ENCODE measurements at regions not wholly inside any gene's neighbourhood (a gene's known extent, or its start where the extent isn't known, plus 50 kb on each side); places are given as distances from the start of the nearest gene placed in this dataset.

DNA sequence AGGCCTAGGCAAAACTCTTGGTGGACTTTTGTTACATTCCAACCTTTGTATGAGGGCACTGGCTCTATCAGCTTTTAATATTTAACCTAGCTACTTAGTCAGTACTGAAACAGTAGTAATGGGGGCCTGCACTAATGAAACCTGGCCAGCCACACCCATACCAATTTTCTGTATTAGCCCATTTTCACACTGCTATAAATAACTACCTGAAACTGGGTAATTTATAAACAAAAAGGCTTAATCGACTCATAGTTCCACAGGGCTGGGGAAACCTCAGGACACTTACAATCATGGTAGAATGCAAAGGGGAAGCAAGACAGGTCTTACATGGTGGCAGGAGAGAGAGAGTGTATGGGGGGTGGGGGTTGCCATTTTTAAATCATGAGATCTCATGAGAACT, 245.7 kb upstream of the RGS18 start:
- TF ChIP-seq, protein P1, sequence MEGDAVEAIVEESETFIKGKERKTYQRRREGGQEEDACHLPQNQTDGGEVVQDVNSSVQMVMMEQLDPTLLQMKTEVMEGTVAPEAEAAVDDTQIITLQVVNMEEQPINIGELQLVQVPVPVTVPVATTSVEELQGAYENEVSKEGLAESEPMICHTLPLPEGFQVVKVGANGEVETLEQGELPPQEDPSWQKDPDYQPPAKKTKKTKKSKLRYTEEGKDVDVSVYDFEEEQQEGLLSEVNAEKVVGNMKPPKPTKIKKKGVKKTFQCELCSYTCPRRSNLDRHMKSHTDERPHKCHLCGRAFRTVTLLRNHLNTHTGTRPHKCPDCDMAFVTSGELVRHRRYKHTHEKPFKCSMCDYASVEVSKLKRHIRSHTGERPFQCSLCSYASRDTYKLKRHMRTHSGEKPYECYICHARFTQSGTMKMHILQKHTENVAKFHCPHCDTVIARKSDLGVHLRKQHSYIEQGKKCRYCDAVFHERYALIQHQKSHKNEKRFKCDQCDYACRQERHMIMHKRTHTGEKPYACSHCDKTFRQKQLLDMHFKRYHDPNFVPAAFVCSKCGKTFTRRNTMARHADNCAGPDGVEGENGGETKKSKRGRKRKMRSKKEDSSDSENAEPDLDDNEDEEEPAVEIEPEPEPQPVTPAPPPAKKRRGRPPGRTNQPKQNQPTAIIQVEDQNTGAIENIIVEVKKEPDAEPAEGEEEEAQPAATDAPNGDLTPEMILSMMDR (IDR thresholded peaks at IDR 0.05): no peak
- TF ChIP-seq POLR2A (IDR thresholded peaks at IDR 0.05): no peak
